NCI-H82 (cell line): ENCODE measurements at regions not wholly inside any gene's neighbourhood (a gene's known extent, or its start where the extent isn't known, plus 50 kb on each side); places are given as distances from the start of the nearest gene placed in this dataset.

Source experiments
- DNase-seq: peaks from one replicate; lab custom pipeline; 2025; lab: John Stamatoyannopoulos, UW

DNA sequence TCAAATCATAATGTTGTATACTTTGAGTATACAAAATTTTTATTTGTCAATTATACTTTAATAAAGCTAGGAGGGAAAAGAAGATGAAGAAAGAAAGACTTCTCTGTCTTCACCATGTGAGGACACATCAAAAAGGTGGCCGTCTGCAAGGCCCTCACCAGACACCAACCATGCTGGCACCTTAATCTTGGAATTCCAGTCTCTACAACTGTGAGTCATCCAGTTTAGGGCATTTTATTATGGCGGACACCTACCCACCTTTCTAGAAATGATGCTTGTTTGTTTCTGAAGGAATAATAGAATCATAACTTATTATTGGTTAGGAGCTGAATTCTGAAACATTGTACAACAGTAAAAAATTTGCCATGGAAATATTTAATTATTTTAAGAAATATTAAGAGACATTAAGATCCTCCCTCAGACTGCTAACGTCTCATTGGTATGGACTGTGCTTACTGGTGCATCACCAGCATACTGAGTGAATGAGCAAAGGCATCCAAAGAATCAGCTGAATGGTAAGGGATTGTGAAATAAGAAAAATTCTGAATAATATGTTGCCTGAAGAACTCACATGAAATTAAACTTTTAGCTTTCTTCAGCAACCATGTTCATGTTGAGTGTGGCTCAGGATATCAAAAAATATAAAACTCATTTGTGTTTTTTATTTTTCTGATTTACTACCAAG, 536.6 kb downstream of the HTR7 start:
- DNase-seq = no peak

DNA sequence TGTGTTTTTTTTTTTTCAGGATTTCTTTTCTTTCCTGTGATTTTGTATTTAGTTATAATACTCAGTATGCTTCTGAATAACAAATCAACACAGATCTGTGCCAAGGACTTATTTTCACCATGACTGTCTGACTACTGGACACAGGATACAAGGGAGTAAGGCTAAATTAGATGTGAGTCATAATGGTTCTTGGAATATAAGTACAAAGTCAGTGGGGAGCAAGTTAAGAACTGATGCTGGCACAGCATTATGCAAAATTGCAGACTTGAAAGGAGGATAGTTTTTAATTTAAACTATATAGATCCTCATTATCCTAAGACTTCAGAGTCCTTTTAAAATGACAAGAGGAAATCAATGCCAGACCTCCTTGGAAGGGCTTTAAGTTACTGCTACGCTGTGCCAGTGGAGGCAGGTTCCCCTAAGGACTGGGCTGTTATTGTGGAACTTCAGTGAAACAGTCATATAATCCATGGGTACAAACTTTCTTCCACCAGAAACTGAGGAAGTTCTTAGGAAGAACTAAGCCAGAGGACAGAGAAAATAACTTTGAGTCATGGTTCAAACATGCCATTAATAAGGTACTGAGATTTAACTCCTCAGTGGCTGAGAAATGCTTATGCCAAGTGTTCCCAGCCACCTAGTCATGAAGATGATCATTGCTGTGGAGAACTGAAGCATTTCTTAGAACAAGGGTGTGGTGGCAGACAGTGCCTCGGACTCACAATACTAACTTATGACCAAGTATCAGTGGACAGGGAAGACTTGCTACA, 531.2 kb downstream of the HTR7 start:
- no peak for DNase-seq

- DNase-seq = no peak
These were observed 530.2 kb downstream of the HTR7 start for GRCh38 chr10:90327611-90328010.

DNA sequence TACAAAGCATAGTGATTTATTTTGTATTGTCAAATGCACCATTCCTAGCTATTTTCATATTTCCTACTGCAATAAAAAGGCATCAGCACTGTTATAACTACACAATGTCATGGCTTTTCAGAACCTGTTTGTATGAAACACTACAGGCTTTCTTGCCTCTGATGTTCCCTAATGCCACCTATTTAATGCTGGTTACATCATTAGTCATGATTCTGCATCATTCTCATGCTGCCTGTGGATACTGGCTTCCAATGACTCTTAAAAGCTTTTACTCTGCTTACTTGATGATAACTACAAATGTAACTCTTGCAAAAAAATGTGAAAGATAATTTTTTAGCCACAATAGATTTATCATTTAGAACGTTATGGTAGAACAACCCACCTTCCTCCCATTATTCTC, 529.4 kb downstream of the HTR7 start:
- DNase-seq = no peak

GRCh38 chr10:90328896-90329295, 528.9 kb downstream of the HTR7 start:
- DNase-seq = no peak

DNA sequence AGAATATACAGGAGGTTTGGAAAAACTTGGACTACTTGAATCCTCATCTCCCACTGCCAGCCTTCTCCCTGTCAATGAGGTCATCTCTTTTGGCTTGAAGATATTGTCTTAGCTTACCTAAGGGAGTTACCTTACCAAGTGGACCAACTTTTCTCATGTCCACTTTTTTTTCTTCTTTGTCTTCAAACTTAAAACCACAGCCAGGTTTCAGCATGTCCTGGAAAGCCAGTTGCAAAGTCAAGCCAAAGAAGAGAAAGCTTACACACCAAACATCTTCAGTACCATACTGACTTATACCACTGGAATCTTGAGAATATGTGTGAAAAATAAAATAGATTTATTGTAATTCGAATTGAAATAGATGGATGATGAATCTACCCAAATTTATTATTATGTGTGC, 520.5 kb downstream of the HTR7 start:
- no peak for DNase-seq

DNA sequence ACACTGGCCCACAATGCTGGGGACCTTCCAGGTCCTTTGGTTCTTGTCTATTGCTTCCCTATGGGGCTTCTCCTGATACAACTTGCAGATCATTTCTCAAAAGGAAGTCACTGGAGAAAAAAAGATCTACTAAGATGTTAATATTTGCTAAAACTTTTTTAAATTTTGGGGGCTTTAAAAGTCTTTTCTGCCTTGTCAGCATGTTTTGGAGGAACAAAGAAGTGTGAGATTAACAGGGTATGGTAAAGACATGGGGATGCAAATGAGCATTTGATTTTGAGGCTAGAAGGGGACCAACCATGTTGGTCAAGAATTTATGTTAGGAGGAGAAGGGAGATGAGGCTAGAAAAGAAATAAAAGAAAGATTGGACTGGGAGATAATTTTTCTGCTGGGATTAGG, 515.4 kb downstream of the HTR7 start:
- no peak for DNase-seq

GRCh38 chr10:90344226-90344625, 513.6 kb downstream of the HTR7 start:
- no peak for DNase-seq

DNA sequence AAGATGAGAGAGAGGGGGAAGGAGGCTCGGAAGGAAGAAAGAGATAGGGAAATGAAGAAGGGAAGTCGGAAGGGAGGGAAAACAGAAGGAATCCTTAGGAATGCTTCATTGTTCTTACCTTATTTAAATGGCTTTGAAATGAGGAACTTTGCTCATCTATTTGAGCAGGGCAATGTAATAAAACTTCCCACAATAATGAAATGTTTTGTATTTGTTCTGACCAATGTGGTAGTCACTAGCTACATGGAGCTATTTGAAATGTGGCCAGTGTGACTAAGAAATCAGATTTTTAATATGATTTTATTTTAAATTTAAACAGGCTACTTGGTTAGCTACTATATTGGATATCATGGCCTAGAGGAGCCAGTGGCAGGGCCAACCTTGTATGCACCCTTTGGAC, 510.6 kb downstream of the HTR7 start:
- DNase-seq = no peak

DNA sequence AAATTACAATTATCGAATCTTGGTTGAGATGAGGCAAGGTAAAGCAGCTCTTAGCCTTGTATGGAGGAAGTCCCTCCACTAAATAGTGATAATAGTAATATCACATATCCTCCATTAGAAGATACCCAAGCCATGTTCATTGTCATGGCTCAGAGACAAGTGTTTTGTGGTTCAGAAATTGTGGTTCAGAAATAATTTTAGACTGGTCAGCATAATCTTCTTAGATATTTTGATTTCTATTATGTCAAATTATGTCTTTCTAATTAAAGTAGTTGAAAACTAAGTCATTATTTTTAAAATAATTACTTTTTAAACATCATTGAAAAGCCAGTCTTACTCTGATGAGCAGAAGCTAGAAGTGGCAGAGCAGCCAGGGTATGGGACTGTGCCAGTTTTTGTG, 507.7 kb downstream of the HTR7 start:
- DNase-seq = no peak

DNA sequence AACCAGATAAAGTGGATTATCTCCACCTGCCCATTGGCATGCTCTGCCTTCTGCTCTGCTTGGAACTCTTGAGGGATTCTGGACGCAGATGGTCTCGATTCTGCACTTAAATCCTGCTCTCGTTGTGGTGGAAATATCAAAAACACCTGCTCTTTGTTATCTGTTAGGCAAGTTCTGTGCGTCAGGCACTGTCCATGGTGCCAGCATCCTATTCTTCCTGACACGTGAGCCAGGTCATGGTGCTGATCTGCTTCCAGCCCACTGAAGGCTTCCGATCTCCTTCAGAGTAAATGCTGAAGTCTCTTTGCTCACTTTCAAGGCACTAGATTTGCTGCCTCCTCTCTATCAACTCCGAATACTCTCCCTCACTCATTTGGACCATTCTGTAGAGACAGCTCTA, 505.6 kb downstream of the HTR7 start:
- peak; percentile 8 for DNase-seq

DNA sequence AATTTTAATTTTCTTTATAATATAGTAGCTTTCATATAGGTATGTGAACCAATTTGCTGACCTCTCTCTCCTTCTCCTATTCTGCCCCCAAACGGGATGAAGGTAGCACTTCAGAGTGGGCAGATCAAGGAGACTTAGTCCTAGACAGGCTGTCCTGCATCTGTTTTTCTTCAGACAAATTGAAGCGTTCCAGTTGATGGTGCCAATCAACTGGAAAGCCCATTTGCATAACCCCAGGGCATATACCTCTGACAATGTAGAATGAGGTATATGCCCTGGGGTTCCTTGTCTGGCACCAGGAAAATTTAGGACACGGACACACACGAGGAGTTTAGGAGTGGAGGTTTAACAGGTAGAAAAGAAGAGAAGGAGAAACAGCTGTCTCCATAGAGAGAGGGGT, 502.9 kb downstream of the HTR7 start:
- no peak for DNase-seq

DNA sequence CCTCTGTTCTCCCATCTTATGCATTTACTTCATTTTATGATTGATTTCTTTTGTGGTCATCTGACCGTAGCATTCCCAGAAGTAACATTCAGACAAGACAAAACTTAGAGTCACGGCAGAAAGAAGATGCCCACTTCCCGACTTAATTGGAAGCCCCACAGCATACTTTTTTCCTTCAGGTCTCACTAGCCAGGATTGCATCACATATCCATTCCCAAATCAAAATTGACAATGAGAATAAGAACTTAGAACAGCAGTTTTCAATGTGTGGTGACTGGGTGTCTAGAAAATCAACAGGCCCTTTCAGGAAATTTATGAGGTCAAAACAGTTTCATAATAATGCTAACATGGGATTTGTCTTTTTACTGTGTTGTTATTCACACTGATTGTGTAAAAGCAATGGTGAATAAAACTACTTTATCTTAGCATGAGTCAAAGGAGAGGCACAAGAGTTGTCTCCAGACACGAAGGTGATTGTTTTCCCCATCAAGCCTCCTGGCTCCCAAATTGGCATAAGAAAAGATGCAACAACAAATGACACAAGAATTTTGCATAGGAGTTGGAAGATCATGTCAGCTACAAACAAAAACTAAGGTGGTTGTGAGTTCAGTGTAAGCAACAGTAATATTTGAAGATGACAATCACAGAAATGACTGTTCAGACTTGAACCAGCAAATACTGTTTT, 493.9 kb downstream of the HTR7 start:
- DNase-seq = no peak

DNA sequence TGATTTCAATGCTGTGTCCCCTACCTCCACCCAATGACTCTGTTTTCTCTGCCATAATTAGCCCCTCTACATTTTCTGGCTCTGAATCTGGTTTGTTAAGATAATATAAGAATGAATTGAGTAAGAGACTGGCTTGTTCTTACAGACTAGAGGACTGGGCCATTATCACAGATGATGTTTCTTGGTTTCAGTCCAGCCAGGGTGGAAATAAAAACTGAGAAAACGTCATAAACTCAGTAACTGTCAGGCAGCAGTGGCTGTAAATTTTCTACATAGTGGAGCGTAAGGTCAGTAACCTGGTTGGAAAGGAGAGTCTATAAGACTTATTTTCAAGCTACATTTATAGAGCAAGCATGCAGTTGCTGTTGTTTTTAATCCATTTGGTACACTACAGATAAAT, 485.4 kb downstream of the HTR7 start:
- no peak for DNase-seq

GRCh38 chr10:90373911-90374310, 483.9 kb downstream of the HTR7 start:
- DNase-seq = no peak

DNA sequence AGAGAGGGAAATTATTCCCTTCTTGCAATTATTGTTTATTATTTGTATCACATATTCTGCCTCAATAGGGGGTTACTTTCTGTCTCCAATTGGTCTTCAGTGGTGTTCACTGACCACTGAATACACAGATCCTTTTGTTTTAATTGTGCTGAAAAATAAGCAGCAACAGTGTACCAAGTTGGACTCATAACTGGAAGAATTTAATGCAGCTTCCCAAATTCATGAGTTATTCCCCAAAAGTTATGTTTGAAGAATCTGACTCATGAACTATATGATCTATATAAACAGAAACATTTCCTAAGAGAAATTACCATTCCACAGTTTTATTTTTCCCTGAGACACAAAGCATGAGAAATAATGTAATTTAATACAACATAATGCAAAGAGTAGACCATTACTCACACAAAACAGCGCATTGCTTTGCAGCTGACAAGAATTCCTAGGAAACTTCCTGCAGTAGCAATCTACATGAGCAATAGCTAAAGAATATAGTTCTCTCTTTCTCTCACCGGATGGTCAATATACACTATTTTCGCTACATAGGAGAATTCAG, 479.2 kb downstream of the HTR7 start:
- no peak for DNase-seq

DNA sequence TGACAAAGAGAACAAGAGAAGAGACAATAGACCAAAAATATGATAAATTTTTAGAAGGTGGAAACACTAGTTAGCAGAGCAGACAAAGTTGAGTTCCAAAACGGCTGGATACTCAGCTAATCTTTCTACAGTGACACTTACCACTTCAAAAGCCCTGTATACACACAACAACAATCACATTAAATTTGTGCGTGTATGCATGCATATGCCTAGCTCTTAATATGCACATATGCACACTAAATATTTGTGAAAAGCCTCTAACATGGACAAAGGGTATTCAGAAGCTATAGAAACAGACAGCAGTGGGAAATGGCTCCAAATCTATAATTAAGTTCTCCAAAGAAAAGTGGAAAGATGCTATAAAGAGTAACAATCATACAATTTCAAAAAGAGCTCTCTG, 476.4 kb downstream of the HTR7 start:
- DNase-seq = no peak

- no peak for DNase-seq
These were observed 468.0 kb downstream of the HTR7 start for GRCh38 chr10:90389876-90390275.

DNA sequence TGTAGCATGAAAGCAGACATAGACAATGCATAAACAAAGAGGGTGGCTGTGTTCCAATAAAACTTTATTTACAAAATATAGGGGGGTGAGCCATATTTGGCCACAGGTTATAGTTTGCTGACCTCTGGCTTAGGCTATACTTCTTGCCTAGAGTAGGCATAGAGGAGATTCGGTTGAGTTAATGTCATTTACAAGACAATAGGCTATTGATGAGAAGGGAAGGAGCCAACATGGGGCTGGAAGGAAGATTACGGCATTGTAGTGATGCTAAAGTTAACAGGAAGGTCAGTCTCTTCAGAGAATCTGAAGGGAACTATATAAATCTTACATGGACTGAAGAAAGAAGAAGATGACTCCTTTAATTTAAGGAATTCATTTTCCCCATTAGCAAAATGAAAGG, 463.5 kb downstream of the HTR7 start:
- DNase-seq = peak; percentile 43

GRCh38 chr10:90396721-90397120, 461.1 kb downstream of the HTR7 start:
- no peak for DNase-seq

GRCh38 chr10:90398566-90398965, 459.3 kb downstream of the HTR7 start:
- no peak for DNase-seq

- no peak for DNase-seq
These were observed 458.1 kb downstream of the HTR7 start for GRCh38 chr10:90399782-90400181.
